Renal cortex interstitium (tissue), 11 donors: ENCODE measurements at regions not wholly inside any gene's neighbourhood (a gene's known extent, or its start where the extent isn't known, plus 50 kb on each side); places are given as distances from the start of the nearest gene placed in this dataset.

Source experiments
- DNase-seq, 11 donors: peaks; one replicate each; pipeline ENCODE4 v3.0.0-alpha.2; 2013; ENCODE audit warnings: low read depth in 9 of 11, low spot score in 4 of 11; ENCODE audit errors: extremely low read depth in 1 of 11

DNA sequence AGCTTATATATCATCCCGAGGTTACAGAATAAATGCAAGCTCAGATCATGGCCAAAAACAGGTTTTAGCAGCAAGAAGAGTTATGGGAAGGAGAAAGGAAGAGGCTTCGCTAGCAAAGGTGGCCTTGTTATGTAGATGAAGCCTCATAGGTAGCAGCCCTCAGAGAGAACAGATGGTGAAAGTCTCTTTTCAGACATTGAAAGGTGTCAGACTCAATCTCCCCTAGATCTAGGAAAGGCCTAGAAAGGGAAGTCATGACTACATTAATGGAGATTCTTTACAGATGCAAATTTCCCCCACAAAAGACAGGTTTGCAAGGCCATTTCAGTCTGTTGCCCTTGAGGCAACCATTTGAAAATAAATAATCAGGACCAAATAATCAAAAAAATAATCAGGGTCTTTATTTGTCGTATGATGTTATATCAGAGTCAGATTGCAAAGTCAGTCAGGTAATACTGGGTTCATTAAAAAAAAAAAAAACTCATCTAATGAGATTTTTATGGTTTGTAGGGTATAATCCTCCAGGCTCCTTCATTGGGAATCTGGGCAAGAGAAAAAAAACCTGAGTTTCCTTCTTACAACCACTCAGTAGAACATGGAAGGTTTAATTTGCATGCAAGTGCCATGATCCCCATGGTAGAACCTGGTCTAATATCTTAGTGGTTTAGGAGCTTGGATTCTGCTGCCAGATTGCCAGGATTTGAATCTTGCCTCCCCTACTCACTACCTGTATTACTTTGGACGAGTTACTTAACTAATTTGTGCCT is 50.8 kb upstream of the HTR2A start:
- DNase-seq: no peak
